ENCODE measurements at regions not wholly inside any gene's neighbourhood (a gene's known extent, or its start where the extent isn't known, plus 50 kb on each side); places are given as distances from the start of the nearest gene placed in this dataset.

GRCh38 chr17:14827396-14827919, 437.7 kb downstream of the PMP22 start:
- WGBS = 37% methylated on average over 6 of the region's 6 CpGs

GRCh38 chr17:14826358-14826757, 438.8 kb downstream of the PMP22 start:
- H3K4me2 ChIP-seq (ENCODE audit: low read length, poor library complexity, severe bottlenecking) = no peak overlapping the region
- H3K18ac ChIP-seq (ENCODE audit: low read depth in 1 of 2, low read length in 2 of 2) = peak overlapping the region in 1 of 2 experiments; percentile 43
- DNase-seq = no peak
- no peak overlapping the region for H2BK12ac ChIP-seq (ENCODE audit: low read length in 2 of 2)
- no peaks in the 10 kb centered on the region for H3K79me1 ChIP-seq (replicated peaks; ENCODE audit: low read length, poor library complexity, severe bottlenecking)
- H3K9me3 ChIP-seq (ENCODE audit: control insufficient read depth, low read length) = peaks cover 17% of the 10 kb centered on the region
- H3K27ac ChIP-seq (ENCODE audit: low read length, poor library complexity, severe bottlenecking) = no peak overlapping the region
- no peak overlapping the region for H2BK5ac ChIP-seq (ENCODE audit: low read depth, low read length, poor library complexity, severe bottlenecking)
- H3K23ac ChIP-seq (ENCODE audit: low read length in 2 of 2) = no peak overlapping the region
- H3K4me1 ChIP-seq (ENCODE audit: control insufficient read depth, insufficient read depth, low read depth, low read length) = no peaks in the 10 kb centered on the region
- H3K4me3 ChIP-seq (ENCODE audit: insufficient read depth in 1 of 2, low read depth in 1 of 2, low read length in 2 of 2) = no peak overlapping the region
- H4K8ac ChIP-seq (ENCODE audit: low read length) = no peak overlapping the region
- 52% methylated on average over 2 of the region's 3 CpGs for WGBS
- no peak overlapping the region for H3K4ac ChIP-seq (ENCODE audit: low read depth in 1 of 2, low read length in 2 of 2)
- no peak overlapping the region for H2AK5ac ChIP-seq (ENCODE audit: low read length, severe bottlenecking)
- no peak overlapping the region for H4K91ac ChIP-seq (ENCODE audit: low read length)
- H2AFZ ChIP-seq (ENCODE audit: low read depth, low read length) = no peak overlapping the region
- no peak overlapping the region for H3K9ac ChIP-seq (ENCODE audit: low read length)
- H3K36me3 ChIP-seq (ENCODE audit: control insufficient read depth in 1 of 2, insufficient read depth in 2 of 2, low read depth in 1 of 2, low read length in 2 of 2) = no peaks in the 10 kb centered on the region
- H3K14ac ChIP-seq (ENCODE audit: low read length in 2 of 2) = no peak overlapping the region
- H2BK120ac ChIP-seq (ENCODE audit: low read depth, low read length) = no peak overlapping the region
- H2BK15ac ChIP-seq (ENCODE audit: low read depth, poor library complexity, severe bottlenecking) = no peak overlapping the region
- peaks cover 0 to 4% of the 10 kb centered on the region in 2 experiments for H3K27me3 ChIP-seq (ENCODE audit: control insufficient read depth in 1 of 2, insufficient read depth in 1 of 2, low read length in 2 of 2)

More at GRCh38 chr17:14827396-14827919, 437.7 kb downstream of the PMP22 start:
- Histone ChIP-seq H3K27ac (ENCODE audit: low read length, poor library complexity, severe bottlenecking) (no peak overlapping the region), H3K4ac (ENCODE audit: low read depth in 1 of 2, low read length in 2 of 2) (no peak overlapping the region), H2BK15ac (ENCODE audit: low read depth, poor library complexity, severe bottlenecking) (no peak overlapping the region), H3K4me2 (ENCODE audit: low read length, poor library complexity, severe bottlenecking) (no peak overlapping the region), H3K4me3 (ENCODE audit: insufficient read depth in 1 of 2, low read depth in 1 of 2, low read length in 2 of 2) (no peak overlapping the region), H3K36me3 (ENCODE audit: control insufficient read depth in 1 of 2, insufficient read depth in 2 of 2, low read depth in 1 of 2, low read length in 2 of 2) (no peaks in the 10 kb centered on the region), H4K91ac (ENCODE audit: low read length) (no peak overlapping the region), H3K9me3 (ENCODE audit: control insufficient read depth, low read length) (peaks cover 17% of the 10 kb centered on the region), H2BK12ac (ENCODE audit: low read length in 2 of 2) (no peak overlapping the region), H3K23ac (ENCODE audit: low read length in 2 of 2) (no peak overlapping the region), H2AK5ac (ENCODE audit: low read length, severe bottlenecking) (no peak overlapping the region), H3K18ac (ENCODE audit: low read depth in 1 of 2, low read length in 2 of 2) (peak overlapping the region in 1 of 2 experiments; percentile 19), H3K27me3 (ENCODE audit: control insufficient read depth in 1 of 2, insufficient read depth in 1 of 2, low read length in 2 of 2) (peaks cover 0 to 4% of the 10 kb centered on the region in 2 experiments), H4K8ac (ENCODE audit: low read length) (no peak overlapping the region), H2AFZ (ENCODE audit: low read depth, low read length) (no peak overlapping the region), H3K79me1 (replicated peaks; ENCODE audit: low read length, poor library complexity, severe bottlenecking) (no peaks in the 10 kb centered on the region), H3K9ac (ENCODE audit: low read length) (no peak overlapping the region), H3K4me1 (ENCODE audit: control insufficient read depth, insufficient read depth, low read depth, low read length) (no peaks in the 10 kb centered on the region), H2BK120ac (ENCODE audit: low read depth, low read length) (no peak overlapping the region), H2BK5ac (ENCODE audit: low read depth, low read length, poor library complexity, severe bottlenecking) (no peak overlapping the region), H3K14ac (ENCODE audit: low read length in 2 of 2) (no peak overlapping the region)
- DNase-seq = peak; percentile 38

GRCh38 chr17:14818469-14818868, 446.7 kb downstream of the PMP22 start:
- H4K8ac ChIP-seq (ENCODE audit: low read length) = no peak overlapping the region
- no peak overlapping the region for H3K18ac ChIP-seq (ENCODE audit: low read depth in 1 of 2, low read length in 2 of 2)
- H3K4me2 ChIP-seq (ENCODE audit: low read length, poor library complexity, severe bottlenecking) = no peak overlapping the region
- no peak overlapping the region for H3K9ac ChIP-seq (ENCODE audit: low read length)
- no peak overlapping the region for H2BK12ac ChIP-seq (ENCODE audit: low read length in 2 of 2)
- WGBS = 100% methylated on average over 1 of the region's 1 CpG
- H3K14ac ChIP-seq (ENCODE audit: low read length in 2 of 2) = no peak overlapping the region
- peaks cover 2% of the 10 kb centered on the region for H3K9me3 ChIP-seq (ENCODE audit: control insufficient read depth, low read length)
- no peak overlapping the region for H2AK5ac ChIP-seq (ENCODE audit: low read length, severe bottlenecking)
- H3K4me1 ChIP-seq (ENCODE audit: control insufficient read depth, insufficient read depth, low read depth, low read length) = peaks cover 3% of the 10 kb centered on the region
- no peak for DNase-seq
- no peak overlapping the region for H3K27ac ChIP-seq (ENCODE audit: low read length, poor library complexity, severe bottlenecking)
- H3K36me3 ChIP-seq (ENCODE audit: control insufficient read depth in 1 of 2, insufficient read depth in 2 of 2, low read depth in 1 of 2, low read length in 2 of 2) = no peaks in the 10 kb centered on the region
- H4K91ac ChIP-seq (ENCODE audit: low read length) = no peak overlapping the region
- H2AFZ ChIP-seq (ENCODE audit: low read depth, low read length) = no peak overlapping the region
- H2BK15ac ChIP-seq (ENCODE audit: low read depth, poor library complexity, severe bottlenecking) = no peak overlapping the region
- H3K27me3 ChIP-seq (ENCODE audit: control insufficient read depth in 1 of 2, insufficient read depth in 1 of 2, low read length in 2 of 2) = no peaks in the 10 kb centered on the region
- no peak overlapping the region for H3K23ac ChIP-seq (ENCODE audit: low read length in 2 of 2)
- no peak overlapping the region for H2BK120ac ChIP-seq (ENCODE audit: low read depth, low read length)
- H3K4me3 ChIP-seq (ENCODE audit: insufficient read depth in 1 of 2, low read depth in 1 of 2, low read length in 2 of 2) = no peak overlapping the region
- no peaks in the 10 kb centered on the region for H3K79me1 ChIP-seq (replicated peaks; ENCODE audit: low read length, poor library complexity, severe bottlenecking)
- no peak overlapping the region for H2BK5ac ChIP-seq (ENCODE audit: low read depth, low read length, poor library complexity, severe bottlenecking)
- no peak overlapping the region for H3K4ac ChIP-seq (ENCODE audit: low read depth in 1 of 2, low read length in 2 of 2)

- Histone ChIP-seq H2BK120ac (ENCODE audit: low read depth, low read length) (no peak overlapping the region), H3K27ac (ENCODE audit: low read length, poor library complexity, severe bottlenecking) (no peak overlapping the region), H3K9ac (ENCODE audit: low read length) (no peak overlapping the region), H3K4me3 (ENCODE audit: insufficient read depth in 1 of 2, low read depth in 1 of 2, low read length in 2 of 2) (no peak overlapping the region), H3K4ac (ENCODE audit: low read depth in 1 of 2, low read length in 2 of 2) (no peak overlapping the region), H3K14ac (ENCODE audit: low read length in 2 of 2) (no peak overlapping the region), H2BK5ac (ENCODE audit: low read depth, low read length, poor library complexity, severe bottlenecking) (no peak overlapping the region), H3K18ac (ENCODE audit: low read depth in 1 of 2, low read length in 2 of 2) (no peak overlapping the region), H4K91ac (ENCODE audit: low read length) (no peak overlapping the region), H3K27me3 (ENCODE audit: control insufficient read depth in 1 of 2, insufficient read depth in 1 of 2, low read length in 2 of 2) (no peaks in the 10 kb centered on the region), H2AFZ (ENCODE audit: low read depth, low read length) (no peak overlapping the region), H3K4me1 (ENCODE audit: control insufficient read depth, insufficient read depth, low read depth, low read length) (peaks cover 3% of the 10 kb centered on the region), H2AK5ac (ENCODE audit: low read length, severe bottlenecking) (no peak overlapping the region), H4K8ac (ENCODE audit: low read length) (no peak overlapping the region), H3K79me1 (replicated peaks; ENCODE audit: low read length, poor library complexity, severe bottlenecking) (no peaks in the 10 kb centered on the region), H3K9me3 (ENCODE audit: control insufficient read depth, low read length) (no peaks in the 10 kb centered on the region), H3K36me3 (ENCODE audit: control insufficient read depth in 1 of 2, insufficient read depth in 2 of 2, low read depth in 1 of 2, low read length in 2 of 2) (no peaks in the 10 kb centered on the region), H3K4me2 (ENCODE audit: low read length, poor library complexity, severe bottlenecking) (no peak overlapping the region), H3K23ac (ENCODE audit: low read length in 2 of 2) (no peak overlapping the region), H2BK12ac (ENCODE audit: low read length in 2 of 2) (no peak overlapping the region), H2BK15ac (ENCODE audit: low read depth, poor library complexity, severe bottlenecking) (no peak overlapping the region)
- WGBS = 56% methylated on average over 2 of the region's 6 CpGs
- DNase-seq = no peak
Observed at GRCh38 chr17:14815079-14815478, 450.0 kb downstream of the PMP22 start.
